ENCODE measurements at regions not wholly inside any gene's neighbourhood (a gene's known extent, or its start where the extent isn't known, plus 50 kb on each side); places are given as distances from the start of the nearest gene placed in this dataset.
A peak's percentile ranks its signal among the peaks of the same experiment; 100 is the strongest.

DNA sequence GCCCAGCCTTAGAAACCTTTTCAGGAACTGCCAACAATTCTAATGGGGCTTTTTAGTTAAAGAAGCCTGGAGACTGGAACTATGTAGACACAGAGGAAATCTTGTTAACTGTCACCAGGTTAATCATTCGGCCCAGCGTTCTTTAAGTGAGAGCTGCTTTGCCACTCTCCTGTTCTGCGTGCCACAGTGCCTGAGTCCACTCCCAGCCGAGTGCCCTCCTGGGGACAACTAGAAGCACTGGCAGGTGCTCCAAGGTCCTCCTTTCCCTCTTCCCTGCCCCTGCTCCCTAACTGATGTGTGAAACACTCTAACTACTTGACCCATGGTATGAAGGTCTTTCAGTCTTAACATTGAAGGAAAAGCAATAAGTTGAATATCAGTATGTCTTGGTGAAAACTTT, 151.2 kb upstream of the TLL1 start:
- H4K20me1 ChIP-seq (ENCODE audit: insufficient read depth, low read length): no peaks in the 10 kb centered on the region
- H3K27ac Mint-ChIP-seq (ENCODE audit: unreplicated experiment): no peak overlapping the region
- no peaks in the 10 kb centered on the region for H3K9me3 ChIP-seq (ENCODE audit: insufficient read depth, low read depth, low read length)
- H3K9me3 Mint-ChIP-seq (ENCODE audit: unreplicated experiment): no peaks in the 10 kb centered on the region
- FAIRE-seq (no peak), DNase-seq (ENCODE audit: low read depth) (no peak)
- H3K36me3 Mint-ChIP-seq (ENCODE audit: low read depth, unreplicated experiment): no peaks in the 10 kb centered on the region
- H2AFZ ChIP-seq (ENCODE audit: low read depth, low read length): no peak overlapping the region
- H3K27ac ChIP-seq (ENCODE audit: low read depth, low read length): no peak overlapping the region
- no peaks in the 10 kb centered on the region for H3K36me3 ChIP-seq (ENCODE audit: insufficient read depth, low read length)
- peaks cover 5% of the 10 kb centered on the region for H3K4me1 ChIP-seq (ENCODE audit: insufficient read depth, low read length)
- peaks cover 2% of the 10 kb centered on the region for H3K4me1 Mint-ChIP-seq (ENCODE audit: low read depth, unreplicated experiment)
- H3K4me2 ChIP-seq (ENCODE audit: low read length): no peak overlapping the region
- no peak overlapping the region for H3K4me3 ChIP-seq (ENCODE audit: insufficient read depth, low read depth, low read length)
- no peak overlapping the region for H3K4me3 Mint-ChIP-seq (ENCODE audit: unreplicated experiment)
- no peaks in the 10 kb centered on the region for H3K27me3 ChIP-seq (ENCODE audit: insufficient read depth, low read length)
- no peak overlapping the region for H3K9ac ChIP-seq (ENCODE audit: low read length)
- TF ChIP-seq EZH2 (IDR thresholded peaks at IDR 0.05; ENCODE audit: insufficient read depth, low read length) (no peak), CTCF (IDR thresholded peaks at IDR 0.05; ENCODE audit: insufficient read depth, low read depth, low read length) (no peak)
- H3K27me3 Mint-ChIP-seq (ENCODE audit: low read depth, unreplicated experiment): no peaks in the 10 kb centered on the region
- no peaks in the 10 kb centered on the region for H3K79me2 ChIP-seq (ENCODE audit: insufficient read depth, low read length)

GRCh38 chr4:165723051-165723795, 149.8 kb upstream of the TLL1 start:
- no peak for TF ChIP-seq CTCF (IDR thresholded peaks at IDR 0.05; ENCODE audit: insufficient read depth, low read depth, low read length)
- no peak for TF ChIP-seq EZH2 (IDR thresholded peaks at IDR 0.05; ENCODE audit: insufficient read depth, low read length)
- DNase-seq (ENCODE audit: low read depth): peak; percentile 23
- Mint-ChIP-seq H3K9me3 (ENCODE audit: unreplicated experiment) (no peaks in the 10 kb centered on the region), H3K36me3 (ENCODE audit: low read depth, unreplicated experiment) (no peaks in the 10 kb centered on the region), H3K4me3 (ENCODE audit: unreplicated experiment) (no peak overlapping the region), H3K4me1 (ENCODE audit: low read depth, unreplicated experiment) (peaks cover 4% of the 10 kb centered on the region), H3K27ac (ENCODE audit: unreplicated experiment) (no peak overlapping the region), H3K27me3 (ENCODE audit: low read depth, unreplicated experiment) (no peaks in the 10 kb centered on the region)
- H3K27ac ChIP-seq (ENCODE audit: low read depth, low read length): no peak overlapping the region
- H3K4me2 ChIP-seq (ENCODE audit: low read length): no peak overlapping the region
- H3K9ac ChIP-seq (ENCODE audit: low read length): no peak overlapping the region
- H3K9me3 ChIP-seq (ENCODE audit: insufficient read depth, low read depth, low read length): no peaks in the 10 kb centered on the region
- H3K4me3 ChIP-seq (ENCODE audit: insufficient read depth, low read depth, low read length): no peak overlapping the region
- no peak for FAIRE-seq
- no peaks in the 10 kb centered on the region for H4K20me1 ChIP-seq (ENCODE audit: insufficient read depth, low read length)
- H3K79me2 ChIP-seq (ENCODE audit: insufficient read depth, low read length): no peaks in the 10 kb centered on the region
- peaks cover 5% of the 10 kb centered on the region for H3K4me1 ChIP-seq (ENCODE audit: insufficient read depth, low read length)
- no peaks in the 10 kb centered on the region for H3K36me3 ChIP-seq (ENCODE audit: insufficient read depth, low read length)
- H3K27me3 ChIP-seq (ENCODE audit: insufficient read depth, low read length): no peaks in the 10 kb centered on the region
- H2AFZ ChIP-seq (ENCODE audit: low read depth, low read length): no peak overlapping the region

GRCh38 chr4:165724786-165725185, 148.3 kb upstream of the TLL1 start:
- Histone ChIP-seq H3K9ac (ENCODE audit: low read length) (no peak overlapping the region), H4K20me1 (ENCODE audit: insufficient read depth, low read length) (no peaks in the 10 kb centered on the region), H3K4me2 (ENCODE audit: low read length) (no peak overlapping the region), H3K36me3 (ENCODE audit: insufficient read depth, low read length) (no peaks in the 10 kb centered on the region), H3K79me2 (ENCODE audit: insufficient read depth, low read length) (no peaks in the 10 kb centered on the region), H2AFZ (ENCODE audit: low read depth, low read length) (no peak overlapping the region), H3K9me3 (ENCODE audit: insufficient read depth, low read depth, low read length) (no peaks in the 10 kb centered on the region), H3K4me1 (ENCODE audit: insufficient read depth, low read length) (peaks cover 5% of the 10 kb centered on the region), H3K27me3 (ENCODE audit: insufficient read depth, low read length) (no peaks in the 10 kb centered on the region), H3K4me3 (ENCODE audit: insufficient read depth, low read depth, low read length) (no peak overlapping the region), H3K27ac (ENCODE audit: low read depth, low read length) (no peak overlapping the region)
- DNase-seq (ENCODE audit: low read depth) (peak; percentile 18), FAIRE-seq (no peak)
- TF ChIP-seq CTCF (IDR thresholded peaks at IDR 0.05; ENCODE audit: insufficient read depth, low read depth, low read length) (no peak), EZH2 (IDR thresholded peaks at IDR 0.05; ENCODE audit: insufficient read depth, low read length) (no peak)
- Mint-ChIP-seq H3K36me3 (ENCODE audit: low read depth, unreplicated experiment) (no peaks in the 10 kb centered on the region), H3K4me1 (ENCODE audit: low read depth, unreplicated experiment) (peaks cover 4% of the 10 kb centered on the region), H3K9me3 (ENCODE audit: unreplicated experiment) (no peaks in the 10 kb centered on the region), H3K4me3 (ENCODE audit: unreplicated experiment) (no peak overlapping the region), H3K27ac (ENCODE audit: unreplicated experiment) (no peak overlapping the region), H3K27me3 (ENCODE audit: low read depth, unreplicated experiment) (no peaks in the 10 kb centered on the region)

Measured in astrocyte (in vitro differentiated cells and primary cell).